NOMO-1 (cell line): ENCODE measurements at regions not wholly inside any gene's neighbourhood (a gene's known extent, or its start where the extent isn't known, plus 50 kb on each side); places are given as distances from the start of the nearest gene placed in this dataset.
A peak's percentile ranks its signal among the peaks of the same experiment; 100 is the strongest.
"Not testable (repeated sequence)": the region's sequence is repeated elsewhere in the genome, so short reads cannot be mapped to it uniquely, and the experiment has no call there.

Experiments used
- DNase-seq, 2 experiments: peaks; one replicate each; lab custom pipeline; 2025; ENCODE audit not compliant: unreplicated experiment in 2 of 2; lab: John Stamatoyannopoulos, UW

DNA sequence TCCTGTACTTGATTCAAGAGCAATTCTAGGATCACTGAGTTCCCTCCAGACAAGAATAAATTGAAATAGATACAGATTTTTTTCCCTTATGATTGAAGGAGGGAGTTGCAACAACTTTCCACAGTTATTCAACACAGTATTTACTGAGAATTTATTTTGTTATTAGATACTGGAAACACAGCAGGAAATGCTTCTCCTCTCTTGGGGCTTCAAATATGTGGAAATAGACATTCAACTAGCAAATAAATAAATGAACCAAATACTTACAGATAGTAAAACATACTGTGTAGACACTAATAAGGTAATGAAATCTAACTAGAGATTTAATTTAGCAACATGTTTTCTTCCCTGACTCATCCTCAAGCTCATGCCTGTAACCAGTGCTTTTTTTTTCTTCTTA lies 169.2 kb downstream of the LNPK start:
- no peak for DNase-seq

DNA sequence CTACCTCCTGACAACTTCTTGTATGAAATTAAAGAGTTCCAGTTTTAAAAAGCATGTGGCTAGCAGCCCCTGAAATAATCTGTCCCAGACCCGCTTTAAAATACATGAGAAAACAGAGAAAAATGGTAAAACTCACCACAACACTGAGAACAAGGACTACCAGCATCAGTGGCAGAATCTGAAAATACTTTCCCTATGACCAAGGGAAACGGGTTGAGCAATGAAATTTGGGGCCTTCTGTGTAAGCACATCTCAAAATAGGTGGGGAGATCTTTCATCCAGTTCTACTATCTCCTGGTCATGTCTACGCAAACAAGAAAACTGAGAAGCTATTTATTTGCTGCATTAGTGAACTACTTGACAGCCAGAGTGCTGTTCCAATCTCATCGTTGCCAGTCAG lies 172.3 kb downstream of the LNPK start:
- no peak for DNase-seq

DNA sequence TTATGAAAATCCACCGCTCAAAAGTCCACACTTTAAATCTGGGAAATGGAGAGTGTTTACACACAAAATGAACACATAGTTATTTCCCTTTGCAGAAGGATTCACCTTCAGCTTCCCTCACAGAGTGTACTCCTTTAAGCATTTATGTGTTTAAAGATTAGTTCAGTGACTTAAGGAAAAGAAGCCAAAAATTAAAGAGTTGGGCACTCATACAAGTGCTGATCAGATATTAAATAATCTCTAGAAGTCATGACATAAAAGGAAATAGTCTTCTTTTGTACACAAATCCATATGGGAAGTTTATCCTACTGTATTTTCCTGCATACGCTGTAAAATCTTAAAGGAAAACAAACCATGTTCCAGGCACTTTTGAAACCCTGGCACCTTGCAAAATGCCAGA lies 174.2 kb downstream of the LNPK start:
- no peak for DNase-seq

DNA sequence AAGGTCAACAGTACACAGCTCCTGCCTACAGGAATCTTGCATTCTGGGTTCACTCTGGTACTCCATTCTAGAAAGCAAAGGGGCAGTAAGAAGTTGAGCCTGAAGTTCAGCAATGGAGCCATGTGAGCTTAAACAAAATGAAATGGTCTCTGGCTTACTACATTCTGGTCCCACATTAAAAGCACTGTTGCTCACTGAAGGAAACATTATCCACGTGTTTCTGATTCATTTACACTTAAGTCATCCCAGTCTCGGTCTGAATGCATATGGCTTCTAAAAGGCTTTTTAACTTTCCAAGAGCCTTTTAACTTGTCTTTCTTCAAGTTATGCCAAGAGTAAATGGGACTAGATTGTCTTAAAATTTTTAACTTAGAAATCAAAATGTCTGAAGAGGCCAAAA lies 177.8 kb downstream of the LNPK start:
- DNase-seq: no peak

DNA sequence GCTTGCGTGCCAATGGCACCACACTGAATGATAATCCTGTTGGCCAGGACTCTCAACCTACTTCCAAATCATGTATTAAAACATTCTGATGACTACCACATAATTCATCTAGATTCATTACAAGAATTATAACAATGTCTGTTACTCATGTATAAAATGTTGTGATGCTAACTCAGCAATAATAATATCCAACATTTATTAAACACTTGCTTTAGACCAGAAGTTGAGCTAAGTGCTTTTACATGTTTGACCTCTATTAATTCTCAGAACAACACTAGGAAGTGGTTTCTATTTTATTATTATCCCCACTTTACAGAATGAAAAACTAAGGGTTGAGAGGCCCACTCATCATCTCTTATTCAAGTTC lies 178.4 kb downstream of the LNPK start:
- no peak for DNase-seq

GRCh38 chr2:175823002-175823706 lies 178.9 kb downstream of the LNPK start:
- no peak for DNase-seq

- no peak for DNase-seq
Measured at GRCh38 chr2:175817221-175817620, 184.8 kb downstream of the LNPK start.

DNA sequence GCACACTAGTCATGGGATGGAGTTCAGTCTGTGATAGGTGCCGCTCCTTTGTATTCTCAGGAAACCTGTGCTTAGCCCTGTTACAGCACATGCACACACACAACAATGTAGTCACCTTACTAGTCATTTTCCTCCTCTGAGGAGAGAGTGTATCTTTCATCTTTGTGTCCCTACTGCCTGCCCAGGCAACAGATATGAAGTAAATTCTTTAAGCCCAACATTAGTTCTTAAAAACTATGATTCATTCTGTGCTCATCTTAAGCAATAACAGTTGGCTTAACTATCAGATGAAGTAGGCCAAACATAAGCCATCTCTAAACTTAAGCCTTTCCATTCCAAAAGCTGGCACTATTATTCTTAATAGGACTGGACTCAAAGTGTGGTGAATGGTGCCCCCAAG lies 186.5 kb downstream of the LNPK start:
- DNase-seq: no peak

- no peak for DNase-seq
Measured at GRCh38 chr2:175811971-175812370, 190.1 kb downstream of the LNPK start.

DNA sequence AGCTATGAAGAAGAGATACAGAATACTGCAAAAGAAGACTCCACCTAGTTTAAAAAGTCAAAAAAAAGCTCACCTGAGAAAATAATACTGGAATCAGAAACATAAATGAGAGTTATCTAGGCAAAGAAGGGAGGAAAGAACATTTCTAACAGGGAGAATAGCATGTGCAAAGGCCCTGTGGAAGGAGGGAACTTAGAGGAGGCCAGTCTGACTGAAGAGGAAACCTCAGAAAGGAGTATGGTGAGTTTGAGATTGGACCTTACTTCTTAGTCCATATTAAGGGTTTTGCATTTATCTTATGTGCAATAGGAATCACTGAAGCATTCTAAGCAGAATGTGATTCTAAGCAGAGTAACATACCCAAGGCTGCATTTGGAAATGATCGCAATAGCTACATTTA lies 193.2 kb downstream of the LNPK start:
- no peak for DNase-seq

DNA sequence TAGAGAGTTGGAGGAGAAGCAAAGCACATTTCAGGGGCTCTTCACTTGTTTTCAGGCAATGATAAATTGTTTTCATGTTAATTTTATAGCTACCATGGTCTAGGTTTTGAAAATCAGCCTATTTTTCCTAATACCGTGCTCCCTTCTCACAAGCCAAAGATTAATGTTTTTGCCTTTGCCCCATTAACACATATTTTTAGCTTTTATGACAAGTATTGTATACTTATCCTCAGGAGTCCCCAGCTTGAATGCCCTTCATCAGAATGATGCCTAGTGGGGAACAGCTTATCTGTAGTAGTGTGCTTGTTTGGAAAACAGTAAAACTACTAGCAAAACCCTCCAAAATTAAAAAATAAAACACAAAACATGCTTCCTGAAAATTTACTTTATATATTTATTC lies 194.0 kb downstream of the LNPK start:
- no peak for DNase-seq

DNA sequence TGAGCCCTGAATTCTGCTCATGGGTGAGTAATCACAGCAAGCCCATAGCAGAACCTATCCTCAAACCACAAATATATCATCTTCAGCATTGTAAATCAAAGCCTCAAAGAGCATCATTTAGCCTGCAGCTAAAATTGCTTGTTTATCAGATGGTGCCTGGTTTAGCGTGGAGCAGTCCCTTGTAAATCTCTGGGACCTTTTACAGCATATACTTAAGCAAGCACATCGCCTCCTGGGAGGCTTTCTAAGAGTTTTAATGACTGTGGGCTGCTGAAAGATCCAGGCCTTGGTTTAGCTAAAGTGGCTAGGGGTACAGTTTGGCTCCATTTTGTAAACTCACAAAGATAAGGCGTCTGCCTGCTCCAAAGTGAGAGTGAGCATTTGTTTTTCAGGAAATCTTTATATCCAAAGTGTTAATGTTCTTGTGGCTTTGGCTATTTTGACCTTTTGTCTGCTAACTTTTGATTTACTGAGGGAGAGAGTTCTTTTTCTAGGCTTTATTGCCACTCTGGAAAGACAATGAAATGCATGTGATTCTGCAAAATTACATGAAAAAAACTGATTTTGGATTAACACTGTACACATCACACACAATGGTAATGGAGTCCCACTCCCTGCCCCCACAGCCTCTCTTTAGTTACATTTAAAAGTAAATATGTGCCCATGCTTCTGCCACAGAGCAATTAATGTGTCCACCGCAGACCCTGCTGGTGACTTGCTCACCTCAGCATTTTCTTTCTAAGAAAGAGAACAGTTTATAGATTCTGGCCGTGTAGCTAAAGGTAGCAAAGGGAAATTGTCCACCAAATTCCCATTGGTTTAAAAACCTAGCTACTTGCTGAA lies 194.8 kb downstream of the LNPK start:
- no peak for DNase-seq

DNA sequence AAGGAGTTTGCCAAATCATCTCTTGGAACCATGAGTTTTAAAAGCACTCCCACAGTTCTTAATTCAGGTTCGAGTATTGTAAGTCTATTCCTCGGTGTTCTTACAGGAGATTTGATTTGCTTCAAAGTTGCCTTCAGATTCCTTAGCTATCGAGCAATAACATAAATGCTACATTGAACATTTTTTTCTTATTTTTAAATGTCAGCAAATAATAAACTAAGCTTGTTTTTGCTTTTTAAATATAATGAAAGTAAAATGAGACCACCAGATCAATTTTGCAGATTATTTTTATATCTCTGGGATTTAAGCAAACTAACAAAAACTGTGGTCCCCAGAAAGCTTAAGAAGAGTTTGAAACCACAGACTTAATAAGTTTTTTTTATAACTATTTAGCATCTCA lies 195.5 kb downstream of the LNPK start:
- DNase-seq: no peak

GRCh38 chr2:175806125-175806490 lies 196.0 kb downstream of the LNPK start:
- DNase-seq: no peak

- DNase-seq: no peak
Measured at GRCh38 chr2:175805442-175806124, 196.5 kb downstream of the LNPK start.

- DNase-seq: no peak
Measured at GRCh38 chr2:175804122-175804521, 197.9 kb downstream of the LNPK start.

GRCh38 chr2:175796422-175796821 lies 205.6 kb downstream of the LNPK start:
- not testable (repeated sequence) for DNase-seq

GRCh38 chr2:175793648-175794047 lies 208.4 kb downstream of the LNPK start:
- peak in 1 of 2 experiments; percentile 0 for DNase-seq

DNA sequence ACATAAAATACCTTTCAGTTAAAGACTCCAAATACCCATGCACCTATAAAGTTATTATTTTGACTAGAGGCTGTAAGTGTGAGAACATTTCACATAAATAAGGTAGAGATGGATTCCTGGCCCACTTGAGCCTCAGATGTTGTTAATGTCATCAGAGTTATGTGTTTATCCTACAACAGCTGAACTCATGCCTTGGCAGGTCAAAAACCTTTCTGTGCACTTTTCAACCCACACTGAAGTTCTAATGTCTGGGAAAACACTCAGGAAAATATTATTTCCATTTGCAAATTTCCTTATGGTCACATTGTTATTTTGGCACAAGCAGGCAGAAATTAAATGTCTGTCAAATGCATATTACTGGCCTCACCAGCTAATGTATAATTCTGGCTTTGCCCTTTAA lies 209.2 kb downstream of the LNPK start:
- no peak for DNase-seq

DNA sequence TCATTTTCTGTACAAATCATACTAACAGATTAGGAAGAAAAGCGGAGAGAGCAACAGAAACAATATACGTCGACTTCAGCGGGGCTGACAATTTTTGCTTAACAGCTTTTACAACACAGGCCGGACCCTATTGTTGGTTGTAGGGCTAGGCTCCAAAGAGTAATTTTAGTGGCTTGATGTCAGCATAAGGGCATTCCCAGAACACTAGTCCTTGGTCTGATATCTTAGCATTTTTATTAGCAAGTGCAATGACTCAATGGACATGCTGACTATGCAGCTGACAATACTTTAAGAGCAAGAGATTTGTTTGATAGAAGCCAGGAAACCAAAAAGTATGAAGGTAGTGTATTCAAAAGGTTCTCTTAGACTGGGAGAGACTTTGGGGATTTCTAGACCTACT lies 209.9 kb downstream of the LNPK start:
- DNase-seq: no peak

DNA sequence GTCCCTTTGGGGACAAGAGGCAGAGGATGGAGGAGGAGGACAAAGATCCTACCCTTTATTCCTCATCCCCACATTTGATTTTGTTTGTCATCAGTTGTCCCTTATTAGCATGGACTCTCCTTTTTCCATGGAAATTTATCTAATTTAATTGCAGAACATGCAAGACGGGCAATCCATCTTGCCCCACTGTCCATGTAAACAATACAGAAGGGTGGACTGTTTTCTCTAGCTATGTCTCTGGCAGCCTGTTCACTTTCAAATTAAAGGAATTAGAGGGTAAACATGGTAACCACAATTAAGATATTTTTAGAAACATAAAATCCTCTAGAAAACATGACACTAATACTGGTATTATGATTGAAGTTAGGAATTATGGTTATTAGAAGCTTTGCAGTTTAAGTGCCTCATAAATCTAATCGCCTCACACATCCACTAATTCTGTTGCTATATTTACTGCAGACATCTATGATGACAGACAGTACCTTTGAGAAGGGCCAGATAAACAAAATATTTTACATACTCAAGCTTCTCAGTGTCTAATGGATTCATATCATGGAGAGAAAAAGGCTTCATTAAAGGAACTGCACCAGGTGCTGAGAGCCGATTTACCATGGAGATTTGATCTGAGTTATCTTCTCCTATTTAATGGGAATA lies 215.5 kb downstream of the LNPK start:
- no peak for DNase-seq
